M059J (cell line): ENCODE measurements at regions not wholly inside any gene's neighbourhood (a gene's known extent, or its start where the extent isn't known, plus 50 kb on each side); places are given as distances from the start of the nearest gene placed in this dataset.

Experiments used
- DNase-seq: peaks from one replicate; pipeline ENCODE4 v3.0.0-alpha.2; 2012; ENCODE audit warnings: low read depth

GRCh38 chr12:115364921-115365320 lies 680.9 kb upstream of the TBX3 start:
- DNase-seq = no peak

DNA sequence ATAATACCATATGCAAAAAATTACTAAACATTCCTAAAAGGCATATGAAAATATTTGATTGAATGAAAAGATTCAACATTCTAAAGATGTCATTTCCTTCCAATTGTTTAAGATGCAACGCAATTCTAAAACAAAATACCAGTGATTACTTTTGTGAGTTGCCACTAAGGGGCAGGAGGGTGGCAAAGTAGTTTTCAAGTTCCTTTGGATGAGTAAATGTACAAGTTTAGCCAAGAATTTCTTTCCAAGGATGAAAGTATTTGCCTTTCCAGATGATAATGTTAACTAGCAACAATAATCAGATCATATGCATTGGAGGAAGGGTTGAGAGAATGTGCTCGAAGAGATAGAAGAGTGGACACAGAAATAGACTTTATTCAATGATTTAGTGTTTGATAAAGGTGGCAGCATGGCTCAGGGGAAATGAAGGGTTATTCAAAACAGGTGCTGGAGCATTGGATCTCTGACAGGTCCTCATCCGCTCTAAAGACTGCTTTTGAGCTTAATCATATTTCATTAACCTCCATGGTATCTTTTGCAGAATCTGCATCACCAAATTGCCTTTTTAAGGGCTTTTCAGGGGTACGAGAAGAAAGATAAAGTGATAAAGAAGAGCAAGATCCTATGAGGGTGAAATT lies 678.5 kb upstream of the TBX3 start:
- no peak for DNase-seq

- DNase-seq = no peak
Observed at GRCh38 chr12:115357681-115358080, 673.7 kb upstream of the TBX3 start.

DNA sequence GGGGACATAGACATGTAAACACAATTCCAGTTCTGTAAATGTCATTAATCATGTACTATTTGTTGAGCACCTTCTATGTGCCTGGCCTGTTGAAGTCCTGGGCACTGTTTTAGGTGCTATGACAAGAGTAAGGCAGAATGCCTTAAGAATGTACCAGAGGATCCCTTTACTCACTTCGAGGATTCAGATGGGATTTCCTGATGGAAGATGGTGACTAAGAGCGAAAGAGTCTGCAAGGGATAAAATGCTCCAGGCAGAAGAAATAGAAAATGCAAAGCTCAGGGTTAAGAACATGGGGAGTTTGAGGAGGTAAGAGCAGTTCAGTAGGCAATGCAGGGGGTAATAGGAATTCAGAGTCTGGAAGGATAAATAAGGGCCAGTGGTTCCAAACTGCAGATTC lies 671.3 kb upstream of the TBX3 start:
- DNase-seq = peak; percentile 67

DNA sequence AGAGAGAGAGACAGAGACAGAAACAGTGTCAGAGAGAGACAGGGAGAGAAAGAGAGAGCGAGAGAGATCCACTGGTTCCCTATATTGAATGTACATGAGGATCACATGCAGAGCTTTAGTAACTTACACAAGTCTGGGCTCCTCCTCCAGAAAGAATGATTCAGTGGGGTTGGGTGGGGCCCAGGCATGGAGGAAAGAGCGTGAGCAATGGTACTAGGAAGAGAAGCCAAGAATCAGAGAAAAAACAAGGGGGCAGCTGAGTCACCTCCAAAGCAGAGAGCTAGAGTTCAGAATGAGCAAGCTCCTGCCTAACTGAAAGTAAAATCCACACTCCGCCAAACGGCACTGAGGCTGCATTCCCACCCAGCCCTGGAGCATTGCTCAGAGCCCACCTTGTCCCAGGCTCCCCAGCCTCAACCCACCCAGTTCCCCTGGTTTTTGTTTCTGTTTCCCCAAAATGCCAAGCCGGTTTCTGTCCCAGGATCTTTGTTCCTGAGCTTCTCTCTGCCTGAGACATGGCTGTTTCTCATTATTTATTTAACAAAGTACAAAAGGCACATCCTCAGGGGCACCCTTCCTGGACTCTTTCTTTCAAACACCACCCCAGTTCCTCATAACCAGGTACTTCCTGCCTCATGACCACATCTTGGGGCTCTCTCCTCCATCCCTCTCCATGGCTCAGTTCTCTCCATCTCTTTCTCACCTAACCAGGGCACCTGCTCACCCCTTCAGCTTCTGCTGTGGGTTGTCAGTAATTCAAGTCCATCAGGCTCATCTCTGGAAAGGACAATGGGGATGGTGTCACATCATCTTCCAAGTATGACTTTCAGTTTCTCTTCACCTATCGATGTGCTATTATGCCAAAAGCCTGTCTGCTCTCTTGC lies 670.3 kb upstream of the TBX3 start:
- peak; percentile 96 for DNase-seq

DNA sequence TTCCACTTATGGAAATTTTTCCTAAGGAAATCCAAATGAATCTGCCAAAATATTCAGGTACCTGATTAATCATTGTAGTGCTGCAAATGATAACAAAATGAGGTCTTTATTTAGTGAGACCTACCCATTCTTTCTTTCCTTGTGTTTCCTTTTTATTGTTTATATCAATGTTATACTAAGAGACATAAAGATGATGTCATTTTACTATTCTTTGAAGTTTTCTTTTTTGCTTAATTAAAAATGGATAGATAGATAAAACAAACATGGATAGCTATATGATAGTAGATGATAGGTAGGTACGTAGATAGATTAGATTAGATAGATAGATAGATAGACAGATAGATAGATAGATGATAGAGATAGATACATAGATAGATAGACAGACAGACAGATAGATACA lies 669.5 kb upstream of the TBX3 start:
- DNase-seq = no peak

DNA sequence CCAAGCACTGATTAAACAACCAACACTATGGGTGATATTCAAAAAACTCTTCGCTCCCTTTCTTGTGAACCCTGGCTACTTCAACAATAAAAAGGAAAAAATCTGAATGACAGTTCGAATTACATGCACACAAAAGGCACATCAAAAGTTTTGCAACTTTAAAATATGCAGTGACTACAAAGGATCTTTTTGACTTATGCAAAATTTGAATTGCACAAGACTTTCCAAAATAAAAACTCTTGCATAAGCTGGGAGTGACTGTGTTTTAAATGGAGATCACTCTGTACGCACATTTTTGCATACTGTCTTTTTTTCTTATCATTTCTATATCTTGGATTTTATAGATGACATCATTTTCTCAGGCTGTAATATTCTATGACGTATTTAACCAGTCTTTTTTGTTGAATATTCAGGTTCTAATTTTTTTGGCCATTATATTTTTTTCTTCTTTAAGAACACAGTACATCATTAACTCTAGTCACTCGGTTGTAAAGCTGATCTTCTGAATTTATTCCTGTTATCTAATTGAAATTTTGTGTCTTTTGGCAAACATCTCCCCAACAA lies 667.6 kb upstream of the TBX3 start:
- DNase-seq = no peak

GRCh38 chr12:115349711-115350110 lies 665.7 kb upstream of the TBX3 start:
- DNase-seq = no peak

GRCh38 chr12:115348301-115348700 lies 664.3 kb upstream of the TBX3 start:
- no peak for DNase-seq

DNA sequence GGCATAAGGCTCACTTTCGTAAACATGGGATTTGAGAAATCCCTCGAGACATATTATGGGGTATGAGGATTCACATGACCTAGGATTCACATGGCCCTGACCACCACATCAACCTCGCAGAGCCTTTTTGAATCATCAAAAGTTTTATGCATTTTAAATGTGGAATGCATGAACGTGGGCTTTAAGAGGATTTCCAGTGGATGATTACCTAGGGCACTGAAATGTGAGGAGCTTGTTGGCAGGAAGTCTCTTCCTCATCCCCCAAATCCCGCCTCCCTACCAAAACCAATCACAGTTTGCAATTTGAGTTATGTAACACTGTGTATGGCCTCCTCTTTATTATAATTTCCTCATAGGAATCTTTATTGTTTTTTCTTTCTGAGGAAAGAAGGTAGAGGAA lies 659.6 kb upstream of the TBX3 start:
- DNase-seq = no peak

GRCh38 chr12:115343008-115343407 lies 659.0 kb upstream of the TBX3 start:
- DNase-seq = no peak

- DNase-seq = peak; percentile 99
Observed at GRCh38 chr12:115341442-115341841, 657.5 kb upstream of the TBX3 start.

GRCh38 chr12:115338566-115339294 lies 654.8 kb upstream of the TBX3 start:
- DNase-seq = peak; percentile 87

DNA sequence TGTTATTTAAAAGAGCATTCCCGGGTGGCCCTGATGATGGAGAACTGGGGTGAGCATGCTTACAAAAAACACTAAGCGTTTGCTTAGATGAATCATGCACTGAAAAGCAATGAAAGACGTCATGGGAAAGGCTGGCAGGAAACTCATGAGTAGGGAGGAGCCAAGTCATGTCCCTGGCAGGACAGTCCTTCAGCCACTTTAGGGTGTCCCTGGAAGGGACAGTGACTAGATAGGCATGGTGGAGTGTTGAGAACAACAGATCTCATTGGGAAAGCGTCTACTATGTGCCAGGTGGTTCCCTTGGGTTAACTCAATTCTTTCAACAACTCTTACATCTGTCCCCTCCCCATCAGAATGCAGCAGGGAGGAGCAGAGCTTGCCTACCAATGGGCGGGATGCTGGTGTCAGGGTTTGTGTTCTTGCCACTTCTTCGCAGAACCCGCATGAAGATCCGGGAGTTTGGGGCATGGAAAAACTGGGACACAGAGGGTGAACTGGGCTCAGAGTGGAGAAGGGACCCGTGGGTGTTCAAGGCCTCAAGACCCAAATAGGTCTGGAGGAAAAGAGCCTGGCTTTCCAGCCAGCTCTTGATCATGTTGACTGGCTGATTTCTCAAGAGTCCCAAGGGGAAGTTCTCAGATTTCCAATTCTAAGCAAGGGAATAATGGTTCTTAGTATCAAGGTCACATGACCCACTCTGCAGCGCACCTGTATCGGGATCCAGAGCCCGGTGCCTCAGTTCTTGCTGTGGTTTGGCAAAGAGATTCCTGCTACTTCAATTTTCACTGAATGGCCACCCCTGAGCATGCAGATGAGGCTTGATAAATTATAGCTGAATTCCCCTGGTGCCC lies 653.9 kb upstream of the TBX3 start:
- DNase-seq = peak; percentile 96

GRCh38 chr12:115336506-115336905 lies 652.5 kb upstream of the TBX3 start:
- no peak for DNase-seq

- DNase-seq = no peak
Observed at GRCh38 chr12:115335594-115335993, 651.6 kb upstream of the TBX3 start.

- no peak for DNase-seq
Observed at GRCh38 chr12:115335048-115335447, 651.1 kb upstream of the TBX3 start.

- DNase-seq = no peak
Observed at GRCh38 chr12:115332945-115333344, 649.0 kb upstream of the TBX3 start.

GRCh38 chr12:115325858-115326257 lies 641.9 kb upstream of the TBX3 start:
- no peak for DNase-seq

- DNase-seq = no peak
Observed at GRCh38 chr12:115324949-115325593, 641.1 kb upstream of the TBX3 start.
